ENCODE measurements at regions not wholly inside any gene's neighbourhood (a gene's known extent, or its start where the extent isn't known, plus 50 kb on each side); places are given as distances from the start of the nearest gene placed in this dataset.
"Not testable (repeated sequence)": the region's sequence is repeated elsewhere in the genome, so short reads cannot be mapped to it uniquely, and the experiment has no call there.

DNA sequence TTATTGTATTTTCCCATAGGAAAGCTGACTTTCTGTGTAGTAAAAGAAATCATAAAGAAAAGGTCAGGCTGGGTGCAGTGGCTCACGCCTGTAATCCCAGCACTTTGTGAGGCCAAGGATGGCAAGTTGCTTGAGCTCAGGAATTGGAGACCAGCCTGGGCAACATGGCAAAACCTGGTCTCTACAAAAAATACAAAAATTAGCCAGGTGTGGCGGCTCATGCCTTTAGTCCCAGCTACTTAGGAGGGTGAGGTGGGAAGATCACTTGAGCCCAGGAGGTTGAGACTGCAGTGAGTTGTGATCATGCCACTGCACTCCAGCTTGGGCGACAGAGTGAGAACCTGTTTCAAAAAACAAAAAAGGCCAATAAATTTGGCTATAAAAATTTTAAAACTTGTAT, 79.4 kb upstream of the MKI67 start:
- DNase-seq (ENCODE audit: extremely low read depth in 1 of 4, low spot score in 3 of 4); BruUV-seq (replicated peaks); intact Hi-C loops (cut with micrococcal nuclease); FAIRE-seq; H3K4me2 ChIP-seq (ENCODE audit: insufficient read depth, low read length); H3K9me3 ChIP-seq (replicated peaks; ENCODE audit: control insufficient read depth, insufficient read depth, low read depth, low read length); H3K9ac ChIP-seq (ENCODE audit: insufficient read depth in 1 of 2, low read depth in 2 of 2, low read length in 2 of 2); H4K20me1 ChIP-seq (replicated peaks; ENCODE audit: control insufficient read depth, insufficient read depth, low read length); H3K79me2 ChIP-seq (ENCODE audit: control insufficient read depth, insufficient read depth, low read length); H3K4me3 ChIP-seq; H3K4me1 ChIP-seq (replicated peaks in 1 of 2; ENCODE audit: control insufficient read depth in 2 of 2, insufficient read depth in 2 of 2, low read length in 2 of 2); POLR2A ChIA-PET; in situ Hi-C loops (cut with MboI); CTCF ChIA-PET (ENCODE audit: low intra/inter-chr PET ratio); H3K36me3 ChIP-seq (ENCODE audit: control insufficient read depth, insufficient read depth, low read length); H3K9me1 ChIP-seq (ENCODE audit: control insufficient read depth, insufficient read depth, low read length); H3K27ac ChIP-seq (ENCODE audit: extremely low read depth, low read depth, low read length); ATAC-seq; H3K27me3 ChIP-seq (ENCODE audit: control insufficient read depth in 2 of 2, insufficient read depth in 2 of 2, low read length in 2 of 2); H2AFZ ChIP-seq (ENCODE audit: low read depth, low read length): not testable (repeated sequence)
- 0% methylated on average over 3 of the region's 3 CpGs for WGBS (ENCODE audit: insufficient coverage, low coverage, missing lambda C conversion rate)

DNA sequence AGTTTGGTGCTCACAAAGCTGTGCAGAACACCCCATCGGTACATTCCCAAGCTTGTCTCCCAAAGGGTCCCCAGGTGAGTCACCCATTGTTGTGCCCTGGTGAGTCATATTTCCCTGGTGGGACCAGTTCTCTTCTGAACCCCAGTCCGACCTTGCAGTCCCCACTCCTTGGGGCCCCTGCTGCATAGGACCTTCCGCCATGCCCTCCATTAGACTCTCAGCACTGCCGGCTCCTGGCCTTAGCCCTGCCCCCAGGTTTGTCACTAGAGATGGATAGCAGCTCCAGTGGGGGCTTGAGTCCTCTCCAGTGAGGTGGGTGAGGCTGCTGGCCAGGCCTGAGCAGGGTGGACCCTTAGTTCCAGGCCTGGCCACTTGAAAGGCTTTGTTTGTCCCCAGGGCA, 80.5 kb upstream of the MKI67 start:
- BruUV-seq (replicated peaks), result no TSS peak
- no peak overlapping the region for H3K4me3 ChIP-seq
- H3K9me1 ChIP-seq (ENCODE audit: control insufficient read depth, insufficient read depth, low read length), result no peaks in the 10 kb centered on the region
- ATAC-seq (no peak), FAIRE-seq (no peak), DNase-seq (ENCODE audit: extremely low read depth in 1 of 4, low spot score in 3 of 4) (no peak)
- H4K20me1 ChIP-seq (replicated peaks; ENCODE audit: control insufficient read depth, insufficient read depth, low read length), result no peaks in the 10 kb centered on the region
- H3K27me3 ChIP-seq (ENCODE audit: control insufficient read depth in 2 of 2, insufficient read depth in 2 of 2, low read length in 2 of 2), result no peaks in the 10 kb centered on the region; a peak in 1 of 5 replicates
- ChIA-PET CTCF (ENCODE audit: low intra/inter-chr PET ratio) (no interaction called here), POLR2A (no interaction called here)
- H3K4me2 ChIP-seq (ENCODE audit: insufficient read depth, low read length), result no peak overlapping the region
- H3K27ac ChIP-seq (ENCODE audit: extremely low read depth, low read depth, low read length), result no peak overlapping the region
- intact Hi-C loops (cut with micrococcal nuclease) (no loop called here), in situ Hi-C loops (cut with MboI) (no loop called here)
- no peak overlapping the region for H2AFZ ChIP-seq (ENCODE audit: low read depth, low read length)
- no peaks in the 10 kb centered on the region for H3K79me2 ChIP-seq (ENCODE audit: control insufficient read depth, insufficient read depth, low read length)
- H3K36me3 ChIP-seq (ENCODE audit: control insufficient read depth, insufficient read depth, low read length), result no peaks in the 10 kb centered on the region
- H3K4me1 ChIP-seq (replicated peaks in 1 of 2; ENCODE audit: control insufficient read depth in 2 of 2, insufficient read depth in 2 of 2, low read length in 2 of 2), result peaks cover 0 to 15% of the 10 kb centered on the region in 2 experiments; a peak in 2 of 5 replicates
- H3K9me3 ChIP-seq (replicated peaks; ENCODE audit: control insufficient read depth, insufficient read depth, low read depth, low read length), result no peaks in the 10 kb centered on the region
- TF ChIP-seq PML (IDR thresholded peaks at IDR 0.05; ENCODE audit: low read length), result no peak
- 0% methylated on average over 2 of the region's 4 CpGs for WGBS (ENCODE audit: insufficient coverage, low coverage, missing lambda C conversion rate)
- H3K9ac ChIP-seq (ENCODE audit: insufficient read depth in 1 of 2, low read depth in 2 of 2, low read length in 2 of 2), result no peak overlapping the region

Measured in K562 (cell line).